Ovary (tissue), 3 donors: ENCODE measurements at regions not wholly inside any gene's neighbourhood (a gene's known extent, or its start where the extent isn't known, plus 50 kb on each side); places are given as distances from the start of the nearest gene placed in this dataset.

ENCODE experiments used
- CTCF ChIP-seq, 3 donors: fragments of 450-650 bp in 2 of 3; fragments of 200-600 bp in 1 of 3; IDR thresholded peaks; one replicate each; pipeline versions ENCODE4 v1.5.1 to v1.8.0; 2016 to 2022; ENCODE audit warnings: antibody characterized with exemption in 3 of 3, mild to moderate bottlenecking in 1 of 3
- POLR2A ChIP-seq: fragments of 450-650 bp; IDR thresholded peaks from one replicate; pipeline ENCODE4 v1.6.1; 2017; ENCODE audit warnings: antibody characterized with exemption, mild to moderate bottlenecking, moderate library complexity
- donor health status: DM: no; HTN: no; CAD: no.

GRCh38 chr13:83498481-83499190, 383.6 kb downstream of the SLITRK1 start:
- TF ChIP-seq CTCF (IDR thresholded peaks at IDR 0.05) = no peak
- TF ChIP-seq POLR2A = no peak
